HL-60 (cell line): ENCODE measurements at regions not wholly inside any gene's neighbourhood (a gene's known extent, or its start where the extent isn't known, plus 50 kb on each side); places are given as distances from the start of the nearest gene placed in this dataset.

Source experiments
- DNase-seq, 2 experiments: peaks; one replicate each; pipeline ENCODE4 v3.0.0-alpha.2; 2010 to 2020; ENCODE audit warnings: low read depth in 1 of 2, low spot score in 1 of 2
- H3K27ac ChIP-seq: fragments of 250-450 bp; sonication (Bioruptor Pico); replicated peaks from 2 replicates; pipeline ENCODE4 v1.5.1; 2020; ENCODE audit warnings: mild to moderate bottlenecking, moderate library complexity
- H3K27me3 ChIP-seq: fragments of 250-450 bp; sonication (Bioruptor Pico); 2 replicates; pipeline ENCODE4 v1.5.1; 2021; ENCODE audit warnings: mild to moderate bottlenecking, moderate library complexity; ENCODE audit not compliant: insufficient read depth, poor library complexity, severe bottlenecking
- H3K4me3 ChIP-seq: replicated peaks from 2 replicates; pipeline ENCODE4 v1.5.1; 2011; ENCODE audit warnings: mild to moderate bottlenecking, control low read depth, low read length; ENCODE audit not compliant: insufficient read depth
- GABPA ChIP-seq: IDR thresholded peaks from 2 replicates; pipeline ENCODE4 v1.6.1; 2012; ENCODE audit warnings: low read depth
- POLR2AphosphoS5 ChIP-seq: IDR thresholded peaks from 2 replicates; pipeline ENCODE4 v1.6.1; 2012; ENCODE audit warnings: low read depth
- REST ChIP-seq: IDR thresholded peaks from 2 replicates; pipeline ENCODE4 v1.6.1; 2012; ENCODE audit warnings: low read depth; ENCODE audit not compliant: insufficient replicate concordance
- SPI1 ChIP-seq: IDR thresholded peaks from 2 replicates; pipeline ENCODE4 v1.6.1; 2012; ENCODE audit warnings: low read depth, mild to moderate bottlenecking, borderline replicate concordance
- TF ChIP-seq, protein P1 (sequence below): IDR thresholded peaks from one replicate; pipeline ENCODE4 v1.5.1; 2011; ENCODE audit warnings: low read length, control low read depth, inconsistent platforms; ENCODE audit not compliant: insufficient read depth

- peaks cover 4% of the 10 kb centered on the region for H3K27me3 ChIP-seq
These were observed 145.1 kb downstream of the SEMA6D start for GRCh38 chr15:47862402-47862801.

DNA sequence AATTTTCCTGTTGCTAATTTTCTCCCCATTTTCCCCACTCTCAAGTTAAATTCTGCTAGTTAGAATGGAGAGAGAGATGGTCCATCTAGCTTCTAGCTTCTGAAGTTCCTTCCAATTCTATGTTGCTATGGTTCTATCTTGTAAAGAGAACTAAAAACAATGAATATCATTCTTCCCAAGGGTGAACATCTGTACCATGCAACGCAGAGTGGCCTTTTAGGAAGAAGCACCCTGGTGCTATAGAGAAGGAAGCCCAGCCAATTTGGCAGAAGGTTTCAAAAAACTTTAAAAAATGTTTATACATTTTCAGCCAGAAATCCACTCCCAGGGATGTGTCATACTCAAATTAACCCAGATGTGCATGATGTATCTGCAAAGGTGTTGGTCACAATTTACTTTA is 149.1 kb downstream of the SEMA6D start:
- Histone ChIP-seq H3K27ac (no peak overlapping the region), H3K4me3 (no peak overlapping the region), H3K27me3 (peaks cover 4% of the 10 kb centered on the region)
- TF ChIP-seq SPI1 (no peak), POLR2AphosphoS5 (no peak), REST (no peak), GABPA (no peak)
- TF ChIP-seq, protein P1, sequence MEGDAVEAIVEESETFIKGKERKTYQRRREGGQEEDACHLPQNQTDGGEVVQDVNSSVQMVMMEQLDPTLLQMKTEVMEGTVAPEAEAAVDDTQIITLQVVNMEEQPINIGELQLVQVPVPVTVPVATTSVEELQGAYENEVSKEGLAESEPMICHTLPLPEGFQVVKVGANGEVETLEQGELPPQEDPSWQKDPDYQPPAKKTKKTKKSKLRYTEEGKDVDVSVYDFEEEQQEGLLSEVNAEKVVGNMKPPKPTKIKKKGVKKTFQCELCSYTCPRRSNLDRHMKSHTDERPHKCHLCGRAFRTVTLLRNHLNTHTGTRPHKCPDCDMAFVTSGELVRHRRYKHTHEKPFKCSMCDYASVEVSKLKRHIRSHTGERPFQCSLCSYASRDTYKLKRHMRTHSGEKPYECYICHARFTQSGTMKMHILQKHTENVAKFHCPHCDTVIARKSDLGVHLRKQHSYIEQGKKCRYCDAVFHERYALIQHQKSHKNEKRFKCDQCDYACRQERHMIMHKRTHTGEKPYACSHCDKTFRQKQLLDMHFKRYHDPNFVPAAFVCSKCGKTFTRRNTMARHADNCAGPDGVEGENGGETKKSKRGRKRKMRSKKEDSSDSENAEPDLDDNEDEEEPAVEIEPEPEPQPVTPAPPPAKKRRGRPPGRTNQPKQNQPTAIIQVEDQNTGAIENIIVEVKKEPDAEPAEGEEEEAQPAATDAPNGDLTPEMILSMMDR, result no peak
- no peak for DNase-seq

More at GRCh38 chr15:47862402-47862801, 145.1 kb downstream of the SEMA6D start:
- DNase-seq, result no peak
- Histone ChIP-seq H3K27ac (no peak overlapping the region), H3K4me3 (no peak overlapping the region)
- no peak for TF ChIP-seq SPI1

DNA sequence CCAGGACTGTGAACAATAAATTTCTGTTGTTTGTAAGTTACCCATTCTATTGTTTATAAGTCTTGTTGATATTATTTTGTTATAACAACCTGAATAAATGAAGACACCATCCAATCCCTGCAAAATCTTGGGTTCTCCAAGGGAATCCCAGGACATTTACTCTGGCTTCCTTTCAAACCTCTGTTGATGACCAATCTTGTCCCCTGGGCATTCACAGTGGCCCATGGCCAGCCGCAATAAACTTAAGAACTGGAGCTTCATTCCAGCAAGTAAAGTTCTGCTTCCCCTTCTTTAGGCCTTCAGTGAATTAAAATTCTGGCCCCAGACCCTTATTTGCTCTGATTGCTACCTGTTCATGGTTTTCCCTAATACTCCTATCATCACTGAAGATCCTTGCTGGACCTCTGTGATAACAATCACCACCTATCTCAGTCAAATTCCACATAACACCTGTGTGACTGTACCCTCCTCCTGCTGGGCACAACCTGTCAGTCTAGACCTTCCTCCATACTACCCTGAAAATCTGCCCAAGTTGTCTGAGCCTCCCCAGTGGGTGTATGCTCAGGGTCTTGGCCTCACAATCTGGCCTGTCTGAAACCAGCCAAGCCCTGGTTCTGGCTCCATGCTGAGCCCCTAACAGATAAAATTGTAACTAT is 153.1 kb downstream of the SEMA6D start:
- Histone ChIP-seq H3K4me3 (no peak overlapping the region), H3K27ac (no peak overlapping the region), H3K27me3 (no peaks in the 10 kb centered on the region)
- no peak for DNase-seq
- no peak for TF ChIP-seq GABPA

GRCh38 chr15:47870956-47871625 is 153.8 kb downstream of the SEMA6D start:
- DNase-seq, result no peak
- no peak overlapping the region for H3K4me3 ChIP-seq
- H3K27me3 ChIP-seq, result no peaks in the 10 kb centered on the region
- no peak overlapping the region for H3K27ac ChIP-seq
- TF ChIP-seq, protein P1, result no peak
- TF ChIP-seq GABPA, result no peak
- TF ChIP-seq POLR2AphosphoS5, result no peak
- TF ChIP-seq SPI1, result no peak
- TF ChIP-seq REST, result no peak

DNA sequence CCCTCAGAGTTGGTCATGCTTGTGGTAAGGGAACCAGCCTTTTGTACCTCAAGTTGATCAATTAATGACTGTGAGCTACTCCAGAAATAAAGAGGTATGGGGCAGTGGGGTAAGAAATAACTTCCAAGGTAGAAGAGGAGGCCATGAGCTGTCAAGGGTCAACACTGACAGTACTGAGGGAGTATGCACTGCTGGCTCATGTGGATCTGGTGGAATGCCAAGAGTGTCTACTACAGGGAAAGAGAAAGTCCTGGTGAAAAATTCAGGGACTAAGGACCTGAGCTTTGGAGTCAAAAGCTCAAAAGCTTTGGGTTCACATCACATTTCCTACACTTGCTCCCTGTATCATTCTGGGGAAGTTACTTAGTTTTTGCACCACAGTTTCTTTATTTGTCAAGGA is 154.9 kb downstream of the SEMA6D start:
- no peak for DNase-seq
- Histone ChIP-seq H3K4me3 (no peak overlapping the region), H3K27ac (no peak overlapping the region), H3K27me3 (no peaks in the 10 kb centered on the region)
- TF ChIP-seq GABPA (no peak), SPI1 (no peak), REST (no peak), POLR2AphosphoS5 (no peak)
- TF ChIP-seq, protein P1, result no peak
